ENCODE measurements at regions not wholly inside any gene's neighbourhood (a gene's known extent, or its start where the extent isn't known, plus 50 kb on each side); places are given as distances from the start of the nearest gene placed in this dataset.

GRCh38 chr1:86296305-86297205 lies 99.6 kb downstream of the ODF2L start:
- peak in 2 of 3 donors; percentile 10 to 14 for DNase-seq

DNA sequence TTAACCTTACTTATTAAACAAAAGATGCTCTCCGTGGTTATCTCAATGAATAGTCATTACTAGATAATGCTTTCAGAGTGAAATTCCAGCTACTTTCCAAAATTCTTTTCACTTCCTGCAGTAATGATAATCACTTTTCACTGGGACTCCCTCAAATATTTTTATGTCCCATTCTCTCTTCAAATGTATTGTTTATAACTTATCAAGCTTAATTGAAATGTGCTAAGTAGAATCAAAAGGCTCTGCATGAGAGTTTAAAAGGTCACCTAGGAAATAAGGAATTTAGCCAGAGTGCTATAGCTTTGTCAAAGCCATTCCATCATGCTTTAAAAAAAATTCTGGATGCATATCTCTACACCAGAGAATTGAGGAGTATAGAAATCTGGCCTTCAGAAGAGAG lies 106.4 kb downstream of the ODF2L start:
- DNase-seq: no peak

DNA sequence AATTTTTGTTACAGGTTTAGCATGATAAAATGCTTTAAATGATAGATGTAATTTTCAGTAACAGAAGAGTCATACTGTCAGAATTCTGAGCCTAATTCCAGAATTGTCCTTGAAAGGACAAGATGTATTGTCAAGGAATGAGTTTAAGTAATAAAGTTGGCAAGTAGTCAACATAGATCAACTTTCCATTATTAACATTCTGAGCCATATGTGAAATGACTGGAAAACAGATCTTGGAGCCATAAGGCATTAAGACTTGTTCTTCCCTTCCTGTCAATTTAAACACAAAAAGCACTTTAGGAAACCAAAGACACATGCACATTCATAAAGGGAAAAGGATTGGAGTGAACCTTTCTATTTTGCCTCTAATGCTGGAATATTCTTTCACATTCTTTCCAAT lies 107.0 kb downstream of the ODF2L start:
- DNase-seq: no peak

GRCh38 chr1:86288586-86289147 lies 107.5 kb downstream of the ODF2L start:
- DNase-seq: no peak

DNA sequence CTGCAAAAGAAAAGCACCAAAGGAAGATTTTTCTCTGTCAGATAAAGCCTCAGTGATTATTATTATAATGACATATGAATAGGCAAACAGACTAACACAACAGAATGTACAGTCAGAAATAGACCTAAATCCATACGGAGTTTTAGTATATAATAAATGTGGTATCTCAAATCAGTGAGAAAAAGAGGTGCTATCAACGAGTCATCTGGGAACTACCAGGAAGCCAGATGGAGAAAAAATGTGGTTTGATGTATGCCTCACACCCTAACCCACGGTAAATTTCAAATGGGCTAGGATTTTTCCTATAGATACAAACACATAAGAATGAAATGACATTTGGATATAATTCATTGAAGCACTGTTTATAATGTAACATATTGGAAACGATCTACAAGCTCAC lies 110.3 kb downstream of the ODF2L start:
- DNase-seq: peak in 1 of 3 donors; percentile 3

- no peak for DNase-seq
These were observed 113.5 kb downstream of the ODF2L start for GRCh38 chr1:86282611-86283010.

GRCh38 chr1:86277936-86278335 lies 118.2 kb downstream of the ODF2L start:
- DNase-seq: no peak

DNA sequence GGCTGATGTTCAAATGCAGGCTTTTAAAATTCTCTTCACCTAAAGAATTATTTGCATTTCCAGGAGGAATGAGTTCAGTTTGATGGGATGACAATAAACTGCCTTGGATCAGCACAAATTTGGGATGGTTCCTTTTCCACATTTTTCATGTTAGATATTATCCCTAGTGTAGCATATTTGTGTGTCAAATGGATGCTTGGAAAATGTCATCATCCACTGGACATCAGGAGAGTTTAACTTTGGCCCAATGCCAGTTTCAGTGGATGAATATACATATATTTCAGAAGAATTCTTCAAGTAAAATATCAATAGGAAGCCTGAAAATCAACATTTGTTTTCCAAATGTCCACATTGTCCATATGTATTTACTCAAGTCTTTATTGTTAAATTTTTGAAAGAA lies 116.5 kb upstream of the COL24A1 start:
- no peak for DNase-seq

DNA sequence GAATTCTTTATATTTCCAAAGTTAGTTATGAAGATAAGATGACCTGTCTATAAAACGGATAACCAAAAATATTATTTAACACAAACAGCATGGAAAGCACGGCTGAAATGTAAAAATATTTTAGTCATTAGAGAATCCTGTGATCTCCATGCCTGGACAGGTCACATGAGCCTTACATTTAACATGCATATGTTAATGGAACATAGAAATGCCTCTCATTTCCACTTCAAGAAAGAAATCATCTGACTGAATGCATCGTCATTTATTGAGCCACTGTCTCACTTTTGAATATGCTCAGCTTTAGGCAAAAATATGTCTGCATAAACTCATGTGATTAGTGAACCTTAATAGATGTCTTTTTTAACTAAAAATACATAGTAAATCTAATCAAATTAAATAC lies 115.5 kb upstream of the COL24A1 start:
- no peak for DNase-seq

DNA sequence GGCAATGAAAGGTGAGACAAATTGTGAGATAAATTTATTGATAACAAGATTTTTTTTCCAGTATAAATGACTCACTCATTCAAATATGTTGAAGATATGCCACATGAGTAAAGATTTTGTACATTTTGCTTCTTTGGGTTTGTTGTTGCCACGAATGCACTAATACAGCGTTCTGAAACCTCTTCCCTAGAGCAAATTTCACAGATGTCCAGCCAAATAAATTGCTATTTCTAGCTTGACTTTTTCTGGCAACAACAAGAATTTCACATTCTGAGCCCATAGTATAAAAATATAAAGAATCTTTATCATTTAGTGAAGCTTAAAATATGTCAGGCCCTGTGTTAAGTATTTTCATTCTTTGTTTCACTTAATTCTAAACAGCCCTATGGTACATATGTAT lies 114.5 kb upstream of the COL24A1 start:
- no peak for DNase-seq

GRCh38 chr1:86263101-86263500 lies 106.5 kb upstream of the COL24A1 start:
- no peak for DNase-seq

DNA sequence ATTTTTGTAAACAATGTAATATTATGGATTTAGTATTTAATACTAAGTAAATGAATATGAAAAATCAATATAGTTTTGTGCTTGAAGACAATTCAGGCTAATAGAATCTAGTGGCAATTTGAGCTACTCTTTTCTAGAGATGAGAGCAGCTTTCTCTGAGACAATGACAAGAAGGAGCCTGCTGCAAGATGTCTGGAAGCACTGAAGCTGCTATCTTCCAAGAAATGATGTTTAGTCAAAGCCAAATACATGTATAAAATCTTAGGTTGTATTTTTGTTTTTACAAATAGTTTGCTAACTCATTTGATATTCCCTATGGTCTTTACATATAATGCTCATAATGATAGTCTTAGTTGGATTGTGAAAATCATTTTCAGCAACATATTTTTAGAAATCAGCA lies 103.9 kb upstream of the COL24A1 start:
- no peak for DNase-seq

DNA sequence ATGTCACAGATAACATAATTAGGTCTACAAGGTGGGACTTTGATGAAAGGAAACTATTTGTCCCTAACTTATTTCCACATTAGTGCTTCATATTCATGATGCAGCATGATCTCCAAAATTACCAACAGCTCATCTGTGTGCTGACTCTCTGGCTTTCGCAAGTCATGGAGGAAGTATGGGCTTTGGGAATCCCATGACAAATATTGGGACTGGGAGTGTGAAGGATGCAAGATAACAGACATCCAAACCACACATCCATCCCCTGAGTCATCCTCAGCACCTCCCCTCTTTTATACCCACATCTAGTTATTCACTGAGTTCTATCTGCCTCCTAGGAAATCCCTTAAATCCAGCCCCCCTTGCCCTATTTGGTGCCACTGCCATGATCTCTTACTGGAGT lies 102.8 kb upstream of the COL24A1 start:
- DNase-seq: peak; percentile 57 to 66 (median 60)

DNA sequence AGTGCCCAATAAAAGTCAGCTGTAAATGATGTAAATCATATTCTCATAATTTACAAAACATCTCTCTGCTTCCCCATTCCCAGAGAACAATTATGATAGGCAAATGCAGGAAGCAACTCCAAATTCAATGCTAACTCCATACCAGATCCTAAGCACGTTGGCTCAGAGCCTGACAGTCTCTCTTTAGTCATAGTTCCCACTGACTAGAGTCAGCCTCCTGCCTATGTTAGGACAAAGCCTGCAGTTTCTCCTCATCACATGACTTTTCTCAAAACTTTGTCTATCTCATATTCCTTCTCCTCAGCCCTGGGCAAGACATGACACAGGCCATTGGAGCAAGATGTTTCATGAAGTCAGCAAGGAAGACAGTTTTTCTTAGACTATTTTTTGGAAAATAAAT lies 101.5 kb upstream of the COL24A1 start:
- peak in 1 of 3 donors; percentile 5 for DNase-seq

DNA sequence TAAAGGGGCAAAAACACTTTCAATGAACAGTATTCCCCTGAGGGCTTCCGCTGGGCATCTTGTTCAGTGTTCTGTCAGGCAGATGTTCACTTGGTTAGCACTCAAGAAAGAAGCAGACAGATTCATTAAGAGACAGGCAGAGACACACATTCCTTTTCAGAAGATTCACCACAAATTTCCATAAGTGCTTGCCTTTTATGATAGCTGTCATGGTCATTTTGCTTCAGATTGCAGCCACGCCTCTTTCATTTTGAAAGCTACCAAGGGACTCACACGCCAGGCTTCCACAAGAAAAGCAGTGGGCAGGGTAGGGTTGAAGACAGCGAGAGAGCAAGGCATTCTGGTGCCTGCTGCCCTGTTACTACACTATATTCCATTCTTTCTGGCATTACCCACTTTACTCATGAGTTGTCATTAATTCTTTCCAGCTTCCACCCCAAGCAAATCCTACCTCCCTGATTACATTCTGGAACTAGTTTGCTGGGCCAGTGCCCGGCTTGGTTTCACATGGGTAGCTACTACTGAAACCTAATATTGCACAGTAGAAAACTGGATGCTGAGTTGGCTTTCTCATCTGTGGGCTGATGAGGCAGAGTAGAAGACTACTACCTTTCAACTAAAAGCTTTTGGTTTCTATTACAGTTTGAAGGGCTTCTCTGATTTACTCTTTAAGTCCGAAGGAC lies 91.2 kb upstream of the COL24A1 start:
- DNase-seq: no peak

- DNase-seq: no peak
These were observed 89.1 kb upstream of the COL24A1 start for GRCh38 chr1:86245566-86246190.

DNA sequence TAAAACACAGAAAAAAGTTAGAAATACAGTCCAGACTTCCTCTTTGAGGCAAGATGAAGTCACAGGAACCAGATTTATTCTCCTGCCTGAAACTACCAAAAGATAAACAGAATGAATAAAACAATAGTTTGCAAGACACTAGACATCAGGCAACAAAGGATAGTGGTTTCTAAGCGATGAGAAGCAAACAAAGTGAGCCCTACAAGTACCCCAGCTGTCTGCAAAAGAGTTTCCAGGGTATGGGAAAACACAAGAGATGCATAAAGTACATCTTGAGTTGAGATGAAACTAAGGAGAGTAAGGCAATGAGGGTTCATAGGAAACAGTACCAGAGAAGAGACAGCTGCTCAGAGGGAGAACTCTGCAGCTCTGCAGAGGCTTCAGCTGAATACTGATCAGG lies 83.3 kb upstream of the COL24A1 start:
- DNase-seq: no peak

DNA sequence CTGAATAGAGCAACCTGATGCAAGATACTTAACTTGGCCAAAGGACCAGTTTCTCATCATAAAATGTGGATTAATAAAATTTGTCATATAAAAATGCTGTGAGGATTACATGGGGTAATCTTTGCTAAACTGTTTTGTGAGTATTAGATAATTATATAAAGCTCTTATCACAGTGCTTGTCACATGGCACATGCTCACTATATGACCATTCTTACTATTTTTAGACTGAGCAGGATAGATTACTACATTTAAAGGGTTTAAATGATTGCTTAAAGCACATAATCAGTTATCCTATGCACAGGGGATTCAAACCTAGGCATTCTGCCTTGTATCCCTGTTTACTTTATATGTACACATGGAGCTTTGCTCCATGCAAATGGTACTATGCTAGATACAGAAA lies 82.9 kb upstream of the COL24A1 start:
- DNase-seq: no peak

GRCh38 chr1:86238226-86238625 lies 81.7 kb upstream of the COL24A1 start:
- no peak for DNase-seq

GRCh38 chr1:86235852-86236251 lies 79.3 kb upstream of the COL24A1 start:
- no peak for DNase-seq

DNA sequence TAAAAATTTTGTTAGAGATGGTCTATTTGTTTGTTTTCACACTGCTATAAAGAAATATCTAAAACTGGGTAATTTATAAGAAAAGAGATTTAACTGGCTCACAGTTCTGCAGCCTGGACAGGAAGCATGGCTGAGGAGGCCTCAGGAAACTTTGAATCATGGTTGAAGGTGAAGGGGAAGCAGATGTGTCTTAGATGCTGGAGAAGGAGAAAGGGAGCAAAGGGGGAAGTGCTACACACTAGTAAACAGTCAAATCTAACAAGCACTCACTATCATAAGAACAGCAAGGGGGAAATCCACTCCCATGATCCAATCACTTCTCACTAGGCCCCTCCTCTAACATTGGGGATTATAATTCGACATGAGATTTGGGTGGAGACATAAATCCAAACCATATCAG lies 76.8 kb upstream of the COL24A1 start:
- peak in 1 of 3 donors; percentile 3 for DNase-seq

DNA sequence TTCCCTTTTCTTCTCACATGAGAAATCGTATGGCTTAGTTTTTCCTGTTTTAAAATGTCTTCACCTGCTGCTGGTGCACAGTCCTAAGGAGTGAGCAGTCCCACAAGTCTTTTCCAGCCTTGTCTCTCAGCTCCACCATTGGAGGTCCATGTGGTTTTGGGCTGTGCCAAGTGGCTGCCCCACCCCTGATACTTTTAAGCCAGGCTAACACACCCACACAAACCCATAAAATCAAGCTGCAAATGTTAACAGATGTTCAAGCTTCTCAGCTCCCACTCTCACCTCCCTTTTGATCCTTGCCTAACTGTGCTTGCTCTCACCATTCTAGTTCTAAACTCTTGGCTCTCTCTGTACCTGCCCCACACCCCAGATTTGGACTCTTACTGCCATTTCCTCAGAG lies 74.5 kb upstream of the COL24A1 start:
- no peak for DNase-seq

- no peak for DNase-seq
These were observed 72.9 kb upstream of the COL24A1 start for GRCh38 chr1:86229405-86229975.
